DMS 273 treated with DMSO at 0.1 percent for 48 hours (cell line): ENCODE measurements at regions not wholly inside any gene's neighbourhood (a gene's known extent, or its start where the extent isn't known, plus 50 kb on each side); places are given as distances from the start of the nearest gene placed in this dataset.

Experiments used
- DNase-seq: peaks from one replicate; lab custom pipeline; 2025; lab: John Stamatoyannopoulos, UW

DNA sequence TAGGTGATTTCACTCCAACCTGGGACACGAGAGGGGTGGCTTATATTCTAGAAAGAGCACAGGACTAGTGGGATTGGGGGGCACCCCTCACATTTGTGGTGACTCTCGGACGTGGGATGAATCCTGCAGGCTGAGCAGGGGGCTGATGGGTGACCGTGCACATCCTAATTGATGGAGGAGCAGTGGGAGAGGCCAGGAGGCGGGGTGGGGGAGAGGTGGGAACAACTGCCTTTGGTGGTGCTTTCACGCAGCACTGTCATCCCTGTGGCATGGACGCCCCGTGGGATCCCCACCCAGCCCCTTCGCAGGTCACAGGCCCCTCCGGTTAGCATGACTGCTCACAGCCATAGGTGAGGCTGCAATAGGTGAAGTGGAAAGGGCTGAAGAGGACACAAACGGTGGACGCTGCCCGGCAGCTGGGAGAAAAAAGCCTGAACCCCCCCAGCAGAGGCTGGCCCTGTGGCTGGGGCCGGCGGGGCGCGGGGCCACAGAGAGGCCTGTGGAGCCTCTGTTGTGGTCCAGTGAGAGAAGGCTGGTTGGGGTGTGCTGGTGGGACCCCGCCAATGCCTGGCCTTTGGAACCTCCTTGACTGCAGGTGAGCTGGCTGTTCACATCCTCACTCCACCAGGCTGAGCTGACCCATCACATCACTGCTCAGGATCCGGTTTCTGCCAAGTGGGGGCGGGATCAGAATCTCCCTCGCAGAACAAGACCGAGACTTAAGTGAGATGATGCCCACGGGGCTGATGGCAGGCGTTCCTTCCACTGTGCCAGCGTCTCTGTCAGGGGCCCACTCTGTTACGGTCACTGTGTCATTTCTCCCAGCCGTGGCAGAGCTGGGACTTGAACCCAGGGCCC, 325.4 kb downstream of the TEX29 start:
- DNase-seq = no peak

DNA sequence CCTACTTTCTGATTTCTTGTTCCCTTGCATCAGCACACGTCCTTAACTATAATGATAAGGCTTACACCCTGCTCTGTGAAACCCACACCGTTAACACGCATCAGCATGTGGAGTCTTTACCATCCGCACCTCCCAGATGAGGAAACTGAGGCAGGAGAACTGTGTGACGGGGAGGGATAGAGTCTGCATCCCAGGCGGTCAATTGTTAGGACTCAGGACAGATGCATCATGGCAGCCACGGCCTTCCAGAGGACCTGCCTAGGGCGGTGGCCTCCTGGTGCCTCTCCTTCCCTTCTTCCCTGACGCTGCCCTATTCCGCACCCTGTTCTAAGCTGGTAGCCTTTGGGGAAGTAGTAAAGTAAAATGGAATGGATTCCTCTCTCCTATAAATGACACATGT, 326.0 kb downstream of the TEX29 start:
- DNase-seq = no peak

DNA sequence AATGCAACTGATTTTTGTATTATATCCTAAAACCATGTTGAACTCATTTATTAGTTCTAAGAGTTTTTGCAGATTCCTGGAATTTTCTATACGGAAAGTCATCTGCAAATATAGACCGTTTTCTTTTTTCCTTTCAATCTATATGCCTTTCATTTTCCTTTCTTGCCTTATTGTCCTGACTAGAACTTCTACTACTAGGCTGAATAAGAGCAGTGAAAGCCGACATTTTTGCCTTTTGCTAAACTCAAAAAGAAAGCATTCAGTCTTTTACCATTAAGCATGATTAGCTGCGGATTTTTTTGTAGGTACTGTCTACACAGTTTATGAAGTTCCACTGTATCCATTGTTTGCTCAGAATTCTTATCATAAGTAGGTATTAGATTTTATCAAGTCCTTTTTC, 328.4 kb downstream of the TEX29 start:
- no peak for DNase-seq

DNA sequence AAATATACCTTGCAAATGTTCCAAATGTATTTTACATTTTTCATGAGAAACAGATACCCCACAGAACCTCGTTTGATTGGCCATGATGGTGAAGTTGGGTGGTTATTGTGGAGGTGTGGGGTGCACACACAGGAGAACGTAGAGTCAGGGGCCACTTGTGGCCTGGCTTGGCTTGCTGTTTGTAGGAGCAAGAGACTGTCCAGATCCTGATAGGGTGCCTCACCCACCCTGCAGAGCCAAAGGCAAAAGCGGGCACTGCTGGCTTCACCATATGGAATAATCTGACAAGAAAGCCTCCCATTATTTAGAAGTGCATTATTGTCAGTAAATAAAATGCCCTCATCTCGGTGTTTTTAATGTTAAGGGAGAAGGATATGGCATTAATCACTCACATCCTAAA, 330.2 kb downstream of the TEX29 start:
- no peak for DNase-seq

DNA sequence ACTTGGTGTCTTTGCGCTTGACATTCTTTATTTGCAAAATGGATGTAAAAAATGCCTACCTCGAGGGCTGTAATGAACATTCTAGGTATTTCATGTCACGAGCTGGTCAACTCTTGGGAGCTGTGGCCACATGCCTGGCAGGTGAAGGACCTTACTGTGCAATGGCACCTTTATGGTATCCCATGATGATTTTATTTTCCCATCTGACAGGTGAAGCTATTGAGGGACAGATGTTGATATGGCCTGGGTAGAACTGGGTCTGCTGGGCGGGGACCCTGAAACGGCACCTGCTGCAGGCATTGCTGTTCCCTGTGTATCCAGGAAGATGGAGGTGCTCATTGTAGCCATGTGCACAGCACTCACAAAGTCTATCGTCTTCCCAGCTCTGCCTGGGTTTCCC, 332.2 kb downstream of the TEX29 start:
- no peak for DNase-seq

DNA sequence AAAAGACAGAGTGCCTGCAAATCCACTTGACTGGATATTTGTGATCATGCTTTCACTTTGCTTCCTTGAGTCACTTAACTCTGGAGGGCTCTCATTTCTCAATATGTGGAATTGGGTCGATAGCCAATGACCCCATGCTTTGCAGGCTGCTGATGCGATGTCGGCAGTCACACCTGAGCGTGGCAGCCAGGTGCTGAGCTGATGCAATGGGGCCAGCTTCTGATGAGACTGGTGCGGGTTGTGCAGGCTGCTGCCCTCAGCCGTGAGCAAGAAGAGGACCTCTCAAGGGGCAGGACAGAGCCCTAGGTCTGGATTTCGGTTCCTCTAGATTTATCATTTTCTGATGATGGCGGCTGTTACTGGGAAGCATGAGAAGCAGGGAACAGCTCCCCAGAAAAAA, 334.1 kb downstream of the TEX29 start:
- DNase-seq = no peak

DNA sequence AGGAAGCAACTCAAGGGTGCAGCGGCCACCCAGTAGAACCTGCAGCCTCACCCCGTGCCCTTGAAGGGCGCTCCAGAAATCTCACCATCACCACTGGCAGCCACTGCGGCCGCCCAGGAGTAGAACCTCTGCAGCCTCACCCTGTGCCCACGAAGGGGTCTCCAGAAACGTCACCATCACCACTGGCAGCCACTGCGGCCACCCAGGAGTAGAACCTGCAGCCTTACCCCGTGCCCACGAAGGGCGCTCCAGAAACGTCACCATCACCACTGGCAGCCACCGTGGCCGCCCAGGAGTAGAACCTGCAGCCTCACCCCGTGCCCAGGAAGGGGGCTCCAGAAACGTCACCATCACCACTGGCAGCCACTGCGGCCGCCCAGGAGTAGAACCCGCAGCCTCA, 336.0 kb downstream of the TEX29 start:
- DNase-seq = no peak

DNA sequence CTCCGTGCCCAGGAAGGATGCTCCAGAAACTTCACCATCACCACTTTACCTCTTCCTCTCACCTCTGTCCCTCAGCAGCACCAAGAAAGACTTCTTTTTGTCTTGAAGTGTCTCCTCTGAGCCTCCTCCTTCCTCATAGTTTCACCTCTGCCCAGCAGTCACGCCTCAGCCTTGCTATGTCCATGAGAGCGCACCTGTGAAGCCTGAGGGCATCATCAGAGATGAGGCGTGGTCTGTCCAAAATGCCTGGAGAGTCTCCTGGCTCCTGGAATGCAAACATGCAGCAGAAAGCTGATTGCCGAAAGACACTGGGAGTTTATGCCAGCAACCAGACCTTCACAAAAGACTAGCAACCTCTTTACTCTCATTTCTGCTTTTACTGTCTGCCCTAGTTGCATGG, 336.6 kb downstream of the TEX29 start:
- no peak for DNase-seq

DNA sequence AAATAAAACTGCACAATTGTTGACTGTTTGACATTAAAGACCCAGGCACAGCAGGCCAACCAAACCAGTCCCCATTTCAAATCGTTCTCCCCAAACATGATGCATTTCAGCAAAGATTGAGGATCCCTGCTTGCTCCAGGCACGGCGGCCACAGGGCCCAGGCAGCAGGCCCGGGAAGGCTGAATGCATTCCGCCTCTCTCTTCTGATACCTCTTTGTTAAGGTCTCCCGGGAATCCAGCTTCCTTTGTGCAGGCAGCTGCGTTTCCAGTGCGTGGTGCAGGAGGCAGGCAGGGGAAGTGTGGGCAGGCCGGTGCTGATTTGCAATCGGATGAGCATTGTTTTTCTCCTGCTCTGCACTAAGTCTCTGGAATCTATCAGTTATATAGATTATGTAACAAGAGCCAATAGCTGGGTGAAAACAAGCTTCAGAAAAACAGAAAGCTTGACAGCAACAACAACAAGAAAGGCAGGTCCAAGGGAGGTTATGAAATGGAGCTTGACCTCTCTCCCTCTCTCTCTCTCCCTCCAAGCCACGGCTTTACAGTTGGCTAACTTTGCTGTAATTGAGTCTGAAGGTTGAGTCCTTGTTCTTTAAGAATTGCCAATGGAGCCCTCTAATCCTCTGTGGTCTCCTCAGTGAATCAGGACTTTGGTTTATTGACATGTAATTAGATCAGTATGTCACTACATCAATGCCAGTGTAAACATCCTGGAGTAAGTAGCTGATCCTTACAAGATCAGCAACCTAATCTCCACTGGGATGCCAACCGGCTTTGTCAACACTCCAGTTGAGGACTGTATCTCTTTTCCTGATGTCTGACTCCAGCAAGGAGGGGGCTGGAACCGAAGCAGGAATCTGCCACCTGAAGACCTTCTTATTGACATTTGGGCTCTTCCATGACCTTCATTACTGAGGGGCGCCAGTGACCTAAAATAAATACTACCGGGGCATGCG, 338.0 kb downstream of the TEX29 start:
- no peak for DNase-seq

DNA sequence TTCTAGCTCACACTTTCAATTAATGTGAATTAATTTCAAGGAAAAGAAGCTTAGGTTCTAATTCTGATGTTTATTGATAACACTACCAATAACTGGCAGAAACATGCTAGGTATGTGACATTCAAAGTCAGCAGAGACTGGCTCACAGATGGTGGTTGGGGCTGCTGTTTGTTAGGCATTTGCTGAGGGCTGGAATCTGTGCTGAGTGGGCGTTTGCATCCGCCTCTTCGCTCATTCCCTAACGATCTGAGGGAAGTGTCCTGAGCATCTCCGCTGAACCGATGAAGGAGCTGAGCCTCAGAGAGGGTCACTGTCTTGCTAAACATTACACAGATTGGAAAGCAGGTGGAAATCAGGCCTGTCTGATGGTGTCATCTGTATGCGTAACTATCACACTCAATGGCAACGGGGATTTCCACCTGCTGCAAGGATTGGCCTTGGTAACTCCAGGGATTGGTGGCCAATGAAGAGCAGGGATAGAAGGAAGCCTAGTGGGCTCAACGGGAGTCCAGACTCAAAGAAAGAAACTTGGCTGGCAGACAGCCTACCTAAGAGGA, 338.9 kb downstream of the TEX29 start:
- DNase-seq = no peak

DNA sequence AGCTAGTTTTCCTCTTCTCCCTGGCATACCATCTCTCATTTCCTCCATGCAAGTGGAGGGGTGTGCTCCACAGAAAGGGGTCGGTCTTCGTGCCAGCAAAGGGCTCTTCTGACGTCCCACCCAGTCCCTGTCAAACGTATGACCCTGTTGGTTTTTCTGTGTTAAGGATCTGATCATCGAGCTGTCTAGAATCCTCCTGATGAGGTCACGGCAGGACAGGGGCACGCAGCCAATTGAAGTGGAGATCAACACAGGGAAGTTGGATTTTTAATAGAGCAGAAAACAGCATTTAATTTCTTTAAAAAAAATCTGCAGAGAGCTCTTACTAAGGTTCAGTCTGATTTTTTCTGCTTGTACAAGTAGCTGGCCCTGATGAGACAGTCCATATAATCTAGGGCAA, 339.4 kb downstream of the TEX29 start:
- DNase-seq = no peak

DNA sequence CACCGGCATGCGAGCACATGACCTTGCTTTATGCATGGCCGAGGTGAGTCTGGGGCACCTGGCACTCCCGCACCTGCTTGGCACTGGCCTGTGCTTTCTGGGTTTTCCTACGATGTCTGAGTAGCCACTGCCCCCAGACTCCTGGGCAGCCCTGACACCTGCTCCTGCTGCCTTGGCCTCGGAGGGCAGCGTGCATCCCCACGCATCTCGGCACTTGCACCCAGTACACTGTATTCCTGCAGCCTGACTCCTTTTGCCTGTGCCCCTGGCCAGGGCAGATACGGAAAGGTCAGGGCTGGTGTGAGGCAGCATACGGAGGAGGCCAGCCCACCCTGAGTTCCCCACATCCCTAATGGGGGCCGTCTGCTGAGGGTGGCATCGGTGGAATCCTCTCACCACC, 340.6 kb downstream of the TEX29 start:
- DNase-seq = no peak

DNA sequence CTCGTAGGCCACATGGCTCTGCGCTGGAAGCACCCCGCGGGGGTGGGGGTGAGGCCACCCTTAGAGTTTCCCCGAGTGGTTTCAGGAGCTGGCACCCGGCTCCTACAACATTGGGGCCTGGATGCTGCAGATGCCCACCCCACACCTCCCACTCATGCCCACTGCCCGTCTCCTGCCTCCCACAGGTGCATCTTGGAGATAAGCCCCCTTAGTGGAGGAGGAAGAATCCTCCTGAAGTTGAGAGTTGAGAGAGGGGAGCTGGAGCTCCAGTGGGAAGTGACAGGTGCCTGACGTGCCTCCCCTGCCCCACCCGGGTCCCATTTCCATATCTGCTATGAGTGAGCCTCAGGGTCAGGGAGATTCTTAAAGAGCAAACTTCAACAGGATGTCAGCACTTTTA, 341.3 kb downstream of the TEX29 start:
- no peak for DNase-seq

DNA sequence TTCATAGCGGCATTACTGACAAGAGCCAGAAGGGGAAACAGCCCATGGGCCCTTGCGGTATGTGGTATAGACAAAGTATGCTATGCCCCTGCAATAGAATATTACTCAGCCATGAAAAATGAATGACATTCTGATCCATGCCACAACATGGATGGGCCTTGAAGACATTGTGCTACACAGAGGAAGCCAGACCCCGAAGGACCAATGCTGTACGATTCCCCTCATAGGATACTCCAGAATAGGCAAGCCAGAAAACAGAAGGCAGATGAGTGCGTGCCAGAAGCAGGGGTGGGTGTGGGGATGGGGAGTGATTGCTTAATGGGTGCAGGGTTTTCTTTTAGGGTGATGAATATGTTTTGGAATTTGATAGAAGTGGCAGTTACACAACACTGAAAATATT, 342.0 kb downstream of the TEX29 start:
- DNase-seq = no peak

DNA sequence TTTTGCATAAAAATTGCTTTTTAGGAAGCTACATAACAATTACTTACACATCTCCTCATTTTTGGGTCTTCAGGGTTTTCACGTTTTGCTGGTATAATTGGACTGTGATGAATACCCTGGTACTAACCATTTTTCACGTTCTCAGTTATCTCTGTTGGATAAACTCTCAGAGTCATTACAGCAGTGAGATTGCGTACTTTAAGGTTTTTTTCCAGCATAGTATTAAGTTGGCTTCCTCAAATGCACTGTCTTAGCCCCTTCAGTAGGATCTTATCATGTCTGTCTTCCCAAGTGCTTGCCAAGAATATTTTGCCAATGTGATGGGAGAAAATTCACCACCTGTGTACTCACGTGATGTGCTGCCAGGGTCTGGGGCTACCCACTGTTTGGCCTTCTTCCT, 342.5 kb downstream of the TEX29 start:
- no peak for DNase-seq

DNA sequence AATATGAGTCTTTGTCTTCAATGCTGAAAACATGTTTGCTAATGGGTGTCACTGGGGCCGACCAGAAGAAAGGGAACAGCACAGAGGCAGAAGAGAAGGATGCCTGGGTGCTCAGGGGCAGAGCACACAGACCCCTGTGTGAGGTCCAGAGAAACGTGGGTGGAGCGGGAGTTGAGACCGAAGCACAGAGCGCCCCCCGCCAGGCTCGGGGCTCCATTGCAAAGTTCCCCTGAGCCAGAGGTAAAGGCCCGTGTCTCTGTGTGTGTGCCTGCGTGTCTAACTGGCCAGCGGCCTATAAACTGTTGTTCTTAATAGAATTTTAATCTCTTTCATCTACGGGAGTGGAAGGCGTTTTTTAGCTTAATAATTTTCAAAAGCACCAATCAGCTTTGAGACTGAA, 343.1 kb downstream of the TEX29 start:
- no peak for DNase-seq

DNA sequence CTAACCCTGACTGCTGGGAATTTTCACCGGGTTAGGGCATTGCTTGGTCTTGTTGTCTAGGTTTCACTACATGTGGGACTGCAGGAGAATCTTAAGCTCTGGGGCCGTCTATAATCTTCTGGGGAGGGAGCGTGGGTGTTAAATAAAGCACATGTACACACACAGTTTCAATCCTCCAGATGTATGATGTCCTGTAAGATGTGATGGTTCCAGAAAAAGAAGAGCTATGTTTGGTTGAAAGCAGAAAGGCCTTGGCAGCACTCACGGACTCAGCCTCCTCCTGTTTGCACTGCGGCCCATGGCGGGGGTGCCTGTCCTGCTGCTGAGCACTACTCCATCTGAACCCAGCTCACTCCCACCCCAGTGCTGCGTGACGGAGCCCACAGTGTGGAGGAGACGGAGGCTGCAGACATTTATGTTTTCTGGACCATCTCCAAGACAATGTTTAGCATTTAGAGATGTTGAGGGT, 343.5 kb downstream of the TEX29 start:
- DNase-seq = no peak

DNA sequence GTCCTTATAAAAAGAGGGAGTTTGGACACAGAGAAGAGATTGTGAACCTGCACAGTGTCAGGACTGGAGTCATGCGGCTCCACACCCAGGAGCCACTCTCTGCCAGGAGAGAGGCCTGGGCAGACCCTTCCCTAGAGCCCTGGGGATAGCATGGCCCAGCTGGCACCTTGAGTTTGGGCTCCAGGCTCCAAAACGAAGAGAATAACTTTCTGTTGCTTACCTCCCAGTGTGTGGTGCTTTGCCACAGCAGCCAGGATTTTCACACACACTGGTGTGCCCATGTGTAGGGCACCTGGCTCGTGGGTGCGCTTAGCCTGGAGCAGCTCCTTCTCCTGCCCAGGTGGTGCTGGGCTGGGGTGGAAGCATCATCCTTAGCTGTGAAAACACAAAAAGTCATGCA, 344.3 kb downstream of the TEX29 start:
- DNase-seq = no peak

DNA sequence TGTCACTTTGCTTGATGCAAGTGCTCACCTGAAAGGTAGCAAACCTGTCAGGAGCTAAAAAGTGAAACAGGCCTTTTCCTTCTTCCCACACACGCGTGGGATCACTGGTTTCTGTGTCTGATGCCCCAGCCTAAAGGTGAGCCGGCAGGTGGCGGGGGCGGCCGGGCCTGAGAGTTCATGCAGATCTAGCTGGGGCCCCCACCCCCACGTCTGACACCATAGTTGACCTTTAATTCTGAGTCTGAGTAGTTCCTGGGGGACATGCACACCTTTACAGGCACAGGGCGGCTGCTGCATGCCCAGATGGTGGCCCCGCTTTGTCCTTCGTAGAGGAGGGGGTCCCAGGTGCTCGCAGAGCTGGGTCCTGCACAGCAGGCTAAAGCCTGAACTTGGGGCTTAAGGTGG, 345.3 kb downstream of the TEX29 start:
- DNase-seq = no peak

DNA sequence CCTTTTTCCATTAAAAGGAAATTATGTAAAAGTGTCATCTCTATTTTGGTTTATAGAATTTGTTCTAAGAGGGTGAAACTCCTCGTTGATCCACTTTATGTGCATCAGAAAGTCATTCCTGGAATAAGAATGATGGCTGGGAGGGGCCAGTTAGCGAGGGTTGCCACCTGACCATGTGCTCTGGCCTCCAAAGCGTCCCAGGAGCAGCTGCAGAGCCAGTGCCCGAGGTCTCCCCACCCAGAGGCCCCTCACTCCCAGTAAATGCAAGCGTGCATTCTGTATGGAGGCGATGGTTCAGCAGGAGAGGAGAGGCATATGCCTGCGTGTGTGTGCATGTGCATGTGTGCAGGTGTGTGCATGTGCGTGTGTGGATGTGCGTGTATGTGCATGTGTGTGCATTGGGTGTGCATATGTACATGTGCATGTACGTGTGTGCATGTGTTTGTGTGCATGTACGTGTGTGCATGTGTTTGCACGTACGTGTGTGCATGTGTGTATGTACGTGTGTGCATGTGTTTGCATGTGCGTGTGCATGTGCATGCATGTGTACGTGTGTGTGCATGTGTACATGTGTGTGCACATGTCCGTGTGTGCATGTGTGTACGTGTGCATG, 345.8 kb downstream of the TEX29 start:
- no peak for DNase-seq

DNA sequence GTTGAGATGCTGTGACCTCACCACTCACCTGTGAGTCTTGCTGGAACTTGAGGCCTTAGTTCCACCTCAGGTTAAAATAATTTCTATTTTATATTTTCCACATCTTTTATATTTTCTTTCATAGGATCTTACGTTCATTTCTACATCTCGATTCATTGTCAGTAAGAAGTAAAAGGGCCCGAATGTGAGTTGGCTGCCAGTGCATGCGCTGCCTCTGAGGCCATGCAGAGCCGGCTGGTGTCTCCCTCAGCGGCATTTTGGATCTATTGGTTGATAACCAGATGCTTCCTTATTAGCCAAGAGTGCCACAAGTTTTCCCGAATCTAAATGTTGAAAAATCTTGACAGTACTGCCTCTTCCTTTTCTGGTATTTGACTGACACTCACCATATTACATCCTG, 347.3 kb downstream of the TEX29 start:
- no peak for DNase-seq

DNA sequence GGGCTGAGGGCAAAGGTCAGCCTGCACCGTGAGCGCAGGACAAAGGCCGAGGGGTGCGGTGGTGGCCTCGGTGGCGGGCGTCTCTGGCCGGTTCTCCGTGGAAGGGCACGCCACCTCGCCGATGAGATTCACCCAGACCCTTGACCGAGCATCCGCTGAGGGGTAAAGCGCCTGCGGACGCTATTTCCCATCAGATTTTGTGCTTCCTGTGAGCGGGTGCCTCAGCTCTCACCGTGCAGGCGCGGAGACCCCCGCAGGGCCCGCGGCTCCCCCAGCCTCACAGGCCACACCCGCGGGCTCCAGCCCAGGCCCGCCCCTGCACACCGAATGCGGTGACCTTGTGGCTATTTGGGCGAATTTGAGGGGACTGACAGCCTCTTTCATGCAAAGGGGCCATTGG, 348.0 kb downstream of the TEX29 start:
- no peak for DNase-seq
